WERI-Rb-1 (cell line): ENCODE measurements at regions not wholly inside any gene's neighbourhood (a gene's known extent, or its start where the extent isn't known, plus 50 kb on each side); places are given as distances from the start of the nearest gene placed in this dataset.

Experiments used
- DNase-seq: peaks from one replicate; pipeline ENCODE4 v3.0.0-alpha.2; 2020
- H3K27ac ChIP-seq: fragments of 250-450 bp; sonication (Bioruptor Pico); 2 replicates; pipeline ENCODE4 v1.5.1; 2020; ENCODE audit warnings: mild to moderate bottlenecking, moderate library complexity
- H3K27me3 ChIP-seq: fragments of 250-450 bp; sonication (Bioruptor Pico); 2 replicates; pipeline ENCODE4 v1.5.1; 2021; ENCODE audit warnings: mild to moderate bottlenecking, low read depth, moderate library complexity; ENCODE audit not compliant: insufficient read depth, severe bottlenecking
- H3K36me3 ChIP-seq: fragments of 250-450 bp; sonication (Bioruptor Pico); 2 replicates; pipeline ENCODE4 v1.5.1; 2020; ENCODE audit warnings: mild to moderate bottlenecking, moderate library complexity
- H3K4me3 ChIP-seq: 2 replicates; pipeline ENCODE4 v1.5.1; 2011; ENCODE audit warnings: low read depth, mild to moderate bottlenecking, control low read depth, low read length
- H3K9me3 ChIP-seq: fragments of 250-450 bp; sonication (Bioruptor Pico); 2 replicates; pipeline ENCODE4 v1.5.1; 2021; ENCODE audit warnings: mild to moderate bottlenecking, moderate library complexity; ENCODE audit not compliant: severe bottlenecking
- TF ChIP-seq, protein P1 (sequence below): IDR thresholded peaks from 2 replicates; pipeline ENCODE4 v1.5.1; 2011; ENCODE audit warnings: low read depth, mild to moderate bottlenecking, control low read depth, inconsistent platforms, low read length

DNA sequence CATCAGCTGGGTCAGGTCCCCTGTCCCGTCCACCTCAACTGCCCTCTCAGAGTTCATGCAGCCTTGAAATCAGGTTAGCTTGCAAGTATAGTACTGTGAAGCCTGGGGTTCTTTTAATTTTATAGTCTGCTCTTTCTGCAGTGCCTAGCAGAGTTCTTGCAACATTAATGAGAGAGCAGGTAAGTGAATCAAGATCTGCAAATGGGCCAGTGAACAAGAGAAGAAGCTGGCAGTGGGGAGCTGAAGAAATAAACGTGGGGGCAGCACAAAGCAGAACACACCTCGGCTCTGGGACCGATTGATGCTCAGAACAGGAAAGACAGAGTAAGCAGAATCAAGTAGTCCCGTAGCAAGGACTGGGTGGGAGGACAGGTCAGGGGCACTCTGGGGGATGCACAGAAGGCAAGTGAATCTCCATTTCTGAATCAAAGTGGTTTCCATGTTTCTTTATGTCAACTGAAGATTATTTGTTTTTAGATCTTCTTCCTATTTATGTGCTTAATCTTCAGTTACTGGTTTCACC lies 675.5 kb downstream of the RNF144A start:
- DNase-seq: no peak
- TF ChIP-seq, protein P1, sequence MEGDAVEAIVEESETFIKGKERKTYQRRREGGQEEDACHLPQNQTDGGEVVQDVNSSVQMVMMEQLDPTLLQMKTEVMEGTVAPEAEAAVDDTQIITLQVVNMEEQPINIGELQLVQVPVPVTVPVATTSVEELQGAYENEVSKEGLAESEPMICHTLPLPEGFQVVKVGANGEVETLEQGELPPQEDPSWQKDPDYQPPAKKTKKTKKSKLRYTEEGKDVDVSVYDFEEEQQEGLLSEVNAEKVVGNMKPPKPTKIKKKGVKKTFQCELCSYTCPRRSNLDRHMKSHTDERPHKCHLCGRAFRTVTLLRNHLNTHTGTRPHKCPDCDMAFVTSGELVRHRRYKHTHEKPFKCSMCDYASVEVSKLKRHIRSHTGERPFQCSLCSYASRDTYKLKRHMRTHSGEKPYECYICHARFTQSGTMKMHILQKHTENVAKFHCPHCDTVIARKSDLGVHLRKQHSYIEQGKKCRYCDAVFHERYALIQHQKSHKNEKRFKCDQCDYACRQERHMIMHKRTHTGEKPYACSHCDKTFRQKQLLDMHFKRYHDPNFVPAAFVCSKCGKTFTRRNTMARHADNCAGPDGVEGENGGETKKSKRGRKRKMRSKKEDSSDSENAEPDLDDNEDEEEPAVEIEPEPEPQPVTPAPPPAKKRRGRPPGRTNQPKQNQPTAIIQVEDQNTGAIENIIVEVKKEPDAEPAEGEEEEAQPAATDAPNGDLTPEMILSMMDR: no peak

DNA sequence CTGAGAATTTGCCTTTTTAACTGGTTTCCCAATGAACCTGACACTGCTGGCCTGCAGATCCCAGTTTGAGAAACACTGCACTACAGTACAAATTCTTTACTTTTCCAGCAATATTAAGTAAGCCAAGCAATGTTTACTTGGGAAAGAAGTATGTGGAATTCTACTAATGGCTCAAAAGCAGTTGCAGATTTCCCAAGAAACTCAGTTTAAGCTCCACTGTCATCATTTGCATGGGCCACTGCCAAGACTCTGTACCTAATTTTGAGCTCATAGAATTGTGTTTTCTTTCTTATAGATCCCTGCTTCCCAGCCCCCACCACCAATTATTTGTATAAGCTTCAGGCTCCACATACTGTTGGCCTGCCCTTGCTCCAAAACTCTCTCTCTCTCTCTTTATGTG lies 676.1 kb downstream of the RNF144A start:
- DNase-seq: no peak
- TF ChIP-seq, protein P1: no peak
- H3K27ac ChIP-seq: no peak overlapping the region

More for the DNA sequence above, 675.5 kb downstream of the RNF144A start:
- Histone ChIP-seq H3K27me3 (no peaks in the 10 kb centered on the region), H3K36me3 (no peaks in the 10 kb centered on the region), H3K4me3 (no peak overlapping the region), H3K9me3 (no peaks in the 10 kb centered on the region), H3K27ac (no peak overlapping the region)

DNA sequence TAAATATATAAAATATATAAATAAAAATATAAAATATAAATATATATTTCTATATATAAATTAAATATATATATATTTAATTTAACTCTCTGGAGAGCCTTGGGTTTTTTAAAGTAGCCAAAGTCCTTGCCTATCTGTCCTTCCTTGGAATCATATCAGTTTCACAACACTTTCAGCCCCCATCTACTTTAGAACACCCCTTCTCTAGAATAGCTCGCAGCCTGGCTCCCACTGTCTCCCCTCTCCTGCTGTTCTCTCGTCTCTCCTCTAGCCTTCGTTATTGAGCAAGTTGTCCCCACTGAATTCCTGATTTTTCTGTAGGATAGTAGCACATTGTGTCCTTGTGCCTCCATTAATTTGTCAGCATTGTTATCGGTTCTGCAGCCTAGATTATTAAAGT lies 677.0 kb downstream of the RNF144A start:
- Histone ChIP-seq H3K9me3 (no peaks in the 10 kb centered on the region), H3K27ac (no peak overlapping the region), H3K27me3 (no peaks in the 10 kb centered on the region), H3K36me3 (no peaks in the 10 kb centered on the region), H3K4me3 (no peak overlapping the region)
- DNase-seq: no peak
- TF ChIP-seq, protein P1: no peak

More for the DNA sequence above, 676.1 kb downstream of the RNF144A start:
- Histone ChIP-seq H3K36me3 (no peaks in the 10 kb centered on the region), H3K27me3 (no peaks in the 10 kb centered on the region), H3K4me3 (no peak overlapping the region), H3K9me3 (no peaks in the 10 kb centered on the region)

DNA sequence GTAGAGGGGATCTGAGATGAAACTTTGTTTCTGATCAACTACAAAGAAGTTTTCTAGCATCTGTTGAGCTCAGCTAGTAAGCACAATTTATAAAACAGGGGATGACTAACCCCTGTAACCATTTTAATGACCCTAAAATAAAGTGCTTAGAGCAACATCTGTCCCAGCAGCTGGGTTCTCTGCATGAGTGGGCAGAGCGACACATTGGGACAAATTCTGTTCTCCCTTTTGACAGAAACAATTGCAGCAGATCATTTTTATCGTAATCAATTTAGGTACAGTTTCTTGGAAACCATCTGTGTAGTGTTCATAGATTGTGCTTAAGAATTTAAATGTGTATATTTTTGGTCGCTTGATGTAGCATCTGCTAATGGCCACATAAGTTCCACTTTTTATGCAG lies 678.0 kb downstream of the RNF144A start:
- Histone ChIP-seq H3K27me3 (no peaks in the 10 kb centered on the region), H3K27ac (no peak overlapping the region), H3K4me3 (no peak overlapping the region), H3K9me3 (no peaks in the 10 kb centered on the region), H3K36me3 (no peaks in the 10 kb centered on the region)
- TF ChIP-seq, protein P1: no peak
- no peak for DNase-seq

DNA sequence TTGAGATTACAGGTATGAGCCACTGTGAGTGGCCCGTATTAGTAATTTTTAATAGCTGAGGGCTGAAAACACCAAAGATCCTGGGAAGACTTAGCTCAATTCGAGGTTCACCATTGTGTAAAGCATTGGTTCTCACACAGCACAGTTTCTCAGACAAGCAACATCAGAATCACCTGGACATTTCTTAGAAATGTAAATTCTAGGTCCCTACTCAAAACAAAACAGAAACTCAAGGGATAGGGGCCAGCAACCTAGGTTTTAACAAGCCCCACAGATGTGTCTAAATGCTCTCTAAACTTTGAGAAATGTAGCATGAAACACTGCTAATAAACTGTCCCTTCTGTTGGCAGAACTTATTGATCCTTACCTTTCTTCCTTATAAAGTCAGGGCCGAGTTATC lies 681.2 kb downstream of the RNF144A start:
- H3K27ac ChIP-seq: no peak overlapping the region
- H3K27me3 ChIP-seq: no peaks in the 10 kb centered on the region

More for the DNA sequence above, 681.2 kb downstream of the RNF144A start:
- TF ChIP-seq, protein P1: no peak
- Histone ChIP-seq H3K4me3 (no peak overlapping the region), H3K9me3 (no peaks in the 10 kb centered on the region), H3K36me3 (no peaks in the 10 kb centered on the region)
- DNase-seq: no peak
